ENCODE measurements at regions not wholly inside any gene's neighbourhood (a gene's known extent, or its start where the extent isn't known, plus 50 kb on each side); places are given as distances from the start of the nearest gene placed in this dataset.

- TF ChIP-seq ZNF274 (IDR thresholded peaks at IDR 0.05; ENCODE audit: low read length) (no peak), ZNF274 (tag by site-specific recombination; IDR thresholded peaks at IDR 0.05; ENCODE audit: borderline replicate concordance) (no peak), ZNF777 (tag by site-specific recombination; IDR thresholded peaks at IDR 0.05; ENCODE audit: borderline replicate concordance) (no peak)
These were observed 53.3 kb upstream of the NKAP start for GRCh38 chrX:119996600-119997524.

Data from HEK293 (cell line).